ENCODE measurements at regions not wholly inside any gene's neighbourhood (a gene's known extent, or its start where the extent isn't known, plus 50 kb on each side); places are given as distances from the start of the nearest gene placed in this dataset.

DNA sequence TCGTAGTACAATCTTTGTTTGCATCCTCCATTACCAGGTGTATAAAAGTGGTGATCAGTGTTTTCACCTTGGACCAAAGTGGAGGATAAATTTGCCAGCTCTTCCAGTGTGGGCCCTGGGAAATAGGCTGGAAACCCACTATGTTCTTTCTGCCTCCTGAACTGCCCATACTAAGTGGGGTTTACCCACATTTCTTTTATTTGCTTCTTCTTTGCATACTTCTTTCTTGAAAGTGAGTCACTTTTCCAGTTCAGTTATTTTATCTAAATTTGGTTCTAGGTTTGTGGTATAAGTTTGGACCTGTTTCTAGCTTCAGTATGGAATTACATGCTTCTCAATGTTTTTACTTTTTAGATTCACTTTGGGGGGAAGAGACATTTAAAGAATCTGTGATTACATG, 126.2 kb upstream of the ACBD5 start:
- TF ChIP-seq POLR2A (IDR thresholded peaks at IDR 0.05; ENCODE audit: low read depth, low read length) (no peak), POLR2AphosphoS5 (IDR thresholded peaks at IDR 0.05; ENCODE audit: low read depth, low read length) (no peak)

Measured in GM12892 (cell line).